GM04503 (cell line): ENCODE measurements at regions not wholly inside any gene's neighbourhood (a gene's known extent, or its start where the extent isn't known, plus 50 kb on each side); places are given as distances from the start of the nearest gene placed in this dataset.

Experiments used
- DNase-seq: peaks from one replicate; pipeline ENCODE4 v3.0.0-alpha.2; 2012; ENCODE audit warnings: low read depth

- DNase-seq = no peak
Measured at GRCh38 chr18:41829647-41830516, 125.2 kb upstream of the PIK3C3 start.

GRCh38 chr18:41828137-41828536 is 126.9 kb upstream of the PIK3C3 start:
- DNase-seq = no peak

- no peak for DNase-seq
Measured at GRCh38 chr18:41820784-41821183, 134.2 kb upstream of the PIK3C3 start.

- DNase-seq = no peak
Measured at GRCh38 chr18:41818381-41819355, 136.4 kb upstream of the PIK3C3 start.

- DNase-seq = no peak
Measured at GRCh38 chr18:41814651-41815050, 140.4 kb upstream of the PIK3C3 start.

- no peak for DNase-seq
Measured at GRCh38 chr18:41809652-41810051, 145.4 kb upstream of the PIK3C3 start.

GRCh38 chr18:41805341-41805740 is 149.7 kb upstream of the PIK3C3 start:
- no peak for DNase-seq

- no peak for DNase-seq
Measured at GRCh38 chr18:41798879-41799278, 156.2 kb upstream of the PIK3C3 start.

- DNase-seq = no peak
Measured at GRCh38 chr18:41790687-41791086, 164.3 kb upstream of the PIK3C3 start.

GRCh38 chr18:41789001-41789400 is 166.0 kb upstream of the PIK3C3 start:
- no peak for DNase-seq

- DNase-seq = no peak
Measured at GRCh38 chr18:41783879-41784278, 171.2 kb upstream of the PIK3C3 start.

GRCh38 chr18:41783065-41783818 is 171.8 kb upstream of the PIK3C3 start:
- no peak for DNase-seq

GRCh38 chr18:41771973-41772372 is 183.1 kb upstream of the PIK3C3 start:
- DNase-seq = no peak

GRCh38 chr18:41769265-41769664 is 185.8 kb upstream of the PIK3C3 start:
- no peak for DNase-seq

- DNase-seq = no peak
Measured at GRCh38 chr18:41768467-41768866, 186.6 kb upstream of the PIK3C3 start.

GRCh38 chr18:41767960-41768359 is 187.1 kb upstream of the PIK3C3 start:
- peak; percentile 8 for DNase-seq

- no peak for DNase-seq
Measured at GRCh38 chr18:41765460-41765859, 189.6 kb upstream of the PIK3C3 start.

- DNase-seq = no peak
Measured at GRCh38 chr18:41763361-41763760, 191.7 kb upstream of the PIK3C3 start.

GRCh38 chr18:41761333-41762018 is 193.6 kb upstream of the PIK3C3 start:
- peak; percentile 83 for DNase-seq

- DNase-seq = no peak
Measured at GRCh38 chr18:41758534-41758933, 196.5 kb upstream of the PIK3C3 start.

GRCh38 chr18:41756141-41756540 is 198.9 kb upstream of the PIK3C3 start:
- DNase-seq = no peak

- DNase-seq = no peak
Measured at GRCh38 chr18:41754332-41754731, 200.7 kb upstream of the PIK3C3 start.
